Neural cell (in vitro differentiated cells): ENCODE measurements at regions not wholly inside any gene's neighbourhood (a gene's known extent, or its start where the extent isn't known, plus 50 kb on each side); places are given as distances from the start of the nearest gene placed in this dataset.
A peak's percentile ranks its signal among the peaks of the same experiment; 100 is the strongest.

ENCODE experiments used
- CTCF ChIP-seq: fragments of 450-650 bp; IDR thresholded peaks from 2 replicates; pipeline ENCODE4 v1.5.1; 2014; ENCODE audit warnings: antibody characterized with exemption, mild to moderate bottlenecking, moderate library complexity; ENCODE audit not compliant: poor library complexity, severe bottlenecking
- EP300 ChIP-seq: fragments of 450-650 bp; conservative IDR thresholded peaks from 2 replicates; pipeline ENCODE4 v1.6.1; 2014; ENCODE audit warnings: antibody characterized with exemption, mild to moderate bottlenecking, moderate library complexity; ENCODE audit not compliant: poor library complexity, severe bottlenecking
- POLR2AphosphoS5 ChIP-seq: IDR thresholded peaks from 2 replicates; pipeline ENCODE4 v1.6.1; 2012
- TAF1 ChIP-seq: IDR thresholded peaks from 2 replicates; pipeline ENCODE4 v1.6.1; 2012; ENCODE audit warnings: low read depth

- TF ChIP-seq EP300 = no peak
- TF ChIP-seq CTCF = no peak
- TF ChIP-seq POLR2AphosphoS5 = peak; percentile 39
- TF ChIP-seq TAF1 = no peak
Measured at GRCh38 chr11:16604794-16605388, 133.6 kb upstream of the C11orf58 start.
